CD4-positive, alpha-beta T cell (primary cell): ENCODE measurements at regions not wholly inside any gene's neighbourhood (a gene's known extent, or its start where the extent isn't known, plus 50 kb on each side); places are given as distances from the start of the nearest gene placed in this dataset.

Experiments used
- ATAC-seq: fragments of 200-7000 bp; cut with Tn5 transposase; one replicate; pipeline ENCODE4 v1.10.0; 2022; ENCODE audit warnings: mild to moderate bottlenecking; ENCODE audit not compliant: poor library complexity
- CTCF ChIA-PET: fragments of 350-600 bp; sonication (Branson Sonifier 250); formaldehyde crosslinking; loops from one replicate; lab custom pipeline; 2021; ENCODE audit warnings: antibody characterized with exemption, inconsistent platforms; lab: Charles Lee
- POLR2A ChIA-PET: fragments of 350-600 bp; sonication (Branson Sonifier 250); formaldehyde crosslinking; loops from one replicate; lab custom pipeline; 2021; ENCODE audit warnings: antibody characterized with exemption, inconsistent platforms; lab: Charles Lee
- DNase-seq, 14 experiments: peaks; one replicate each; pipeline ENCODE4 v3.0.0-alpha.2; 2013 to 2020; ENCODE audit warnings: mixed read lengths in 2 of 14
- H3K27ac ChIP-seq, 2 donors: one replicate each; pipeline versions ENCODE4 v1.5.1 to v1.7.0; 2013; ENCODE audit warnings: low read length in 2 of 2, low read depth in 1 of 2, mild to moderate bottlenecking in 1 of 2
- H3K27me3 ChIP-seq, 2 experiments: 1 replicate in 1 of 2; 2 replicates in 1 of 2; pipeline versions ENCODE4 v1.6.1 to v1.7.0; 2013; ENCODE audit warnings: low read length in 2 of 2, control low read depth in 1 of 2, mild to moderate bottlenecking in 1 of 2, moderate library complexity in 1 of 2; ENCODE audit not compliant: insufficient read depth in 2 of 2, control insufficient read depth in 1 of 2
- H3K36me3 ChIP-seq: one replicate; pipeline ENCODE4 v1.6.1; 2013; ENCODE audit warnings: low read length, control low read depth; ENCODE audit not compliant: insufficient read depth
- H3K4me1 ChIP-seq: one replicate; pipeline ENCODE4 v1.6.1; 2013; ENCODE audit warnings: low read length, control low read depth; ENCODE audit not compliant: insufficient read depth
- H3K4me3 ChIP-seq: one replicate; pipeline ENCODE4 v1.5.1; 2013; ENCODE audit warnings: mild to moderate bottlenecking, low read length, moderate library complexity
- H3K9me3 ChIP-seq, 2 experiments: 1 replicate in 1 of 2; 2 replicates in 1 of 2; pipeline versions ENCODE4 v1.6.1 to v1.7.0; 2013; ENCODE audit warnings: low read length in 2 of 2, mild to moderate bottlenecking in 2 of 2, control low read depth in 1 of 2, moderate library complexity in 1 of 2; ENCODE audit not compliant: control insufficient read depth in 1 of 2, insufficient read depth in 1 of 2
- H3K27ac Mint-ChIP-seq: one replicate; pipeline ENCODE4 v1.8.0; 2020; ENCODE audit warnings: mixed read lengths
- H3K27me3 Mint-ChIP-seq: one replicate; pipeline ENCODE4 v1.8.0; 2021; ENCODE audit warnings: mixed read lengths
- H3K36me3 Mint-ChIP-seq: one replicate; pipeline ENCODE4 v1.8.0; 2021; ENCODE audit warnings: low read depth, mixed read lengths
- H3K4me1 Mint-ChIP-seq: one replicate; pipeline ENCODE4 v1.8.0; 2021; ENCODE audit warnings: low read depth, mixed read lengths
- H3K4me3 Mint-ChIP-seq: one replicate; pipeline ENCODE4 v1.8.0; 2020; ENCODE audit warnings: mild to moderate bottlenecking, mixed read lengths
- H3K9me3 Mint-ChIP-seq: one replicate; pipeline ENCODE4 v1.8.0; 2020; ENCODE audit warnings: mixed read lengths
- CTCF ChIP-seq: fragments of 200-600 bp; IDR thresholded peaks from one replicate; pipeline ENCODE4 v1.8.0; 2022; ENCODE audit warnings: antibody characterized with exemption, mild to moderate bottlenecking
- intact Hi-C, 2 experiments: fragments of 100-400 bp; cut with DNase I in 1 of 2; cut with micrococcal nuclease in 1 of 2; formaldehyde crosslinking; loops; one replicate each; pipeline versions ENCODE4 v1.15.1 to v1.9.0; 2023 to 2025; cut with DNase I, micrococcal nuclease

- Mint-ChIP-seq H3K36me3 (no peaks in the 10 kb centered on the region), H3K4me1 (no peaks in the 10 kb centered on the region), H3K27ac (no peak overlapping the region), H3K4me3 (no peak overlapping the region), H3K27me3 (no peaks in the 10 kb centered on the region), H3K9me3 (peaks cover 24% of the 10 kb centered on the region)
- no peaks in the 10 kb centered on the region for H3K27me3 ChIP-seq
- ChIA-PET CTCF (no interaction called here), POLR2A (no interaction called here)
- H3K27ac ChIP-seq: no peak overlapping the region
- no peaks in the 10 kb centered on the region for H3K36me3 ChIP-seq
- no peak overlapping the region for H3K4me3 ChIP-seq
- intact Hi-C loops: no loop called here
- H3K4me1 ChIP-seq: no peaks in the 10 kb centered on the region
- no peak for ATAC-seq
- no peak for TF ChIP-seq CTCF
- no peak for DNase-seq
- peaks cover 0 to 7% of the 10 kb centered on the region in 2 experiments for H3K9me3 ChIP-seq
These were observed 206.8 kb upstream of the SLC35B3 start for GRCh38 chr6:8642131-8642530.

- no peak overlapping the region for H3K27ac Mint-ChIP-seq
- H3K4me1 Mint-ChIP-seq: no peaks in the 10 kb centered on the region
- H3K9me3 Mint-ChIP-seq: peaks cover 24% of the 10 kb centered on the region
These were observed 204.7 kb upstream of the SLC35B3 start for GRCh38 chr6:8639928-8640649.

GRCh38 chr6:8637896-8638597 lies 202.7 kb upstream of the SLC35B3 start:
- H3K36me3 ChIP-seq: no peaks in the 10 kb centered on the region
- H3K27ac ChIP-seq: no peak overlapping the region
- TF ChIP-seq CTCF: no peak
- no peaks in the 10 kb centered on the region for H3K4me1 ChIP-seq
- no peaks in the 10 kb centered on the region for H3K27me3 ChIP-seq
- peaks cover 6 to 7% of the 10 kb centered on the region in 2 experiments for H3K9me3 ChIP-seq
- intact Hi-C loops: no loop called here
- H3K4me3 Mint-ChIP-seq: no peak overlapping the region
- no peaks in the 10 kb centered on the region for H3K36me3 Mint-ChIP-seq
- DNase-seq (no peak), ATAC-seq (no peak)
- H3K27ac Mint-ChIP-seq: no peak overlapping the region
- peaks cover 15% of the 10 kb centered on the region for H3K9me3 Mint-ChIP-seq
- H3K4me1 Mint-ChIP-seq: no peaks in the 10 kb centered on the region
- ChIA-PET POLR2A (no interaction called here), CTCF (no interaction called here)
- H3K4me3 ChIP-seq: no peak overlapping the region
- no peaks in the 10 kb centered on the region for H3K27me3 Mint-ChIP-seq

More at GRCh38 chr6:8639928-8640649, 204.7 kb upstream of the SLC35B3 start:
- intact Hi-C loops: no loop called here
- Histone ChIP-seq H3K27me3 (no peaks in the 10 kb centered on the region), H3K27ac (no peak overlapping the region), H3K4me1 (no peaks in the 10 kb centered on the region), H3K36me3 (no peaks in the 10 kb centered on the region), H3K9me3 (peaks cover 5 to 6% of the 10 kb centered on the region in 2 experiments), H3K4me3 (no peak overlapping the region)
- ChIA-PET POLR2A (no interaction called here), CTCF (no interaction called here)
- ATAC-seq (no peak), DNase-seq (no peak)
- Mint-ChIP-seq H3K4me3 (no peak overlapping the region), H3K27me3 (no peaks in the 10 kb centered on the region), H3K36me3 (no peaks in the 10 kb centered on the region)
- no peak for TF ChIP-seq CTCF
